Gastrocnemius medialis (tissue), 4 donors: ENCODE measurements at regions not wholly inside any gene's neighbourhood (a gene's known extent, or its start where the extent isn't known, plus 50 kb on each side); places are given as distances from the start of the nearest gene placed in this dataset.
"Not testable (repeated sequence)": the region's sequence is repeated elsewhere in the genome, so short reads cannot be mapped to it uniquely, and the experiment has no call there.

Experiments
- ATAC-seq, 2 donors: fragments of 150-250 bp; one replicate each; pipeline ENCODE4 v1.9.1; 2016
- DNase-seq, 2 donors: peaks; one replicate each; pipeline ENCODE4 v3.0.0-alpha.2; 2019
- H3K27ac ChIP-seq, 4 donors: fragments of 200-600 bp; sonication (generic); 1 replicate in 1 of 4; 2 replicates in 3 of 4; pipeline ENCODE4 v1.5.1; 2016 to 2018; ENCODE audit warnings: mild to moderate bottlenecking in 2 of 4, moderate library complexity in 1 of 4
- H3K27me3 ChIP-seq, 3 donors: fragments of 200-600 bp; sonication (generic) in 2 of 3; 1 replicate in 1 of 3; 2 replicates in 2 of 3; pipeline versions ENCODE4 v1.5.1 to v1.6.0; 2016 to 2019; ENCODE audit warnings: mild to moderate bottlenecking in 1 of 3, moderate library complexity in 1 of 3
- H3K36me3 ChIP-seq, 2 donors: fragments of 200-600 bp; sonication (generic) in 1 of 2; one replicate each; pipeline ENCODE4 v1.5.1; 2017 to 2018
- H3K4me1 ChIP-seq, 2 donors: fragments of 200-600 bp; sonication (generic) in 1 of 2; one replicate each; pipeline ENCODE4 v1.5.1; 2016 to 2017; ENCODE audit warnings: mild to moderate bottlenecking in 2 of 2
- H3K4me3 ChIP-seq, 4 donors: fragments of 200-600 bp; sonication (generic) in 3 of 4; 1 replicate in 1 of 4; 2 replicates in 3 of 4; pipeline ENCODE4 v1.5.1; 2016 to 2019; ENCODE audit warnings: mild to moderate bottlenecking in 2 of 4
- H3K9me3 ChIP-seq, 3 donors: fragments of 200-600 bp; sonication (generic) in 2 of 3; 1 replicate in 1 of 3; 2 replicates in 2 of 3; pipeline ENCODE4 v1.5.1; 2016 to 2019
- CTCF ChIP-seq, 5 experiments: fragments of 450-650 bp in 3 of 5; fragments of 200-600 bp in 2 of 5; sonication (generic) in 2 of 5; IDR thresholded peaks in 4 of 5; conservative IDR thresholded peaks in 1 of 5; 1 replicate in 4 of 5; 2 replicates in 1 of 5; pipeline ENCODE4 v1.5.1; 2016 to 2019; ENCODE audit warnings: antibody characterized with exemption in 5 of 5, mild to moderate bottlenecking in 3 of 5, moderate library complexity in 3 of 5
- POLR2A ChIP-seq, 2 donors: fragments of 450-650 bp; IDR thresholded peaks; one replicate each; pipeline ENCODE4 v1.6.1; 2017; ENCODE audit warnings: antibody characterized with exemption in 2 of 2, mild to moderate bottlenecking in 2 of 2, moderate library complexity in 2 of 2
- in situ Hi-C, 4 donors: fragments of 200-750 bp; cut with MboI; loops; one replicate each; pipeline versions ENCODE4 v1.15.0 to v1.8.0; 2017; ENCODE audit warnings: low sequenced_read_pairs in 4 of 4
- intact Hi-C: fragments of 100-400 bp; cut with DNase I; formaldehyde crosslinking; loops from one replicate; pipeline ENCODE4 v1.15.1; 2023; ENCODE audit warnings: low total_unique reads

- in situ Hi-C loops (no loop called here), intact Hi-C loops (no loop called here)
- no peak for DNase-seq
- H3K4me3 ChIP-seq = no peak overlapping the region
- ATAC-seq = no peak
- H3K36me3 ChIP-seq = no peaks in the 10 kb centered on the region
- no peaks in the 10 kb centered on the region for H3K4me1 ChIP-seq
- H3K9me3 ChIP-seq = no peaks in the 10 kb centered on the region
- no peaks in the 10 kb centered on the region for H3K27me3 ChIP-seq
- TF ChIP-seq CTCF (IDR thresholded peaks at IDR 0.05 in 4 of 5, conservative IDR thresholded peaks at IDR 0.05 in 1 of 5) (no peak), POLR2A (IDR thresholded peaks at IDR 0.05) (no peak)
- no peak overlapping the region for H3K27ac ChIP-seq
These were observed 97.8 kb upstream of the MPP7 start for GRCh38 chr10:28400681-28401080.

GRCh38 chr10:28402611-28403073, 99.8 kb upstream of the MPP7 start:
- H3K27ac ChIP-seq, intact Hi-C loops, H3K4me1 ChIP-seq, H3K4me3 ChIP-seq, in situ Hi-C loops, ATAC-seq, H3K27me3 ChIP-seq, H3K36me3 ChIP-seq, DNase-seq, H3K9me3 ChIP-seq: not testable (repeated sequence)

DNA sequence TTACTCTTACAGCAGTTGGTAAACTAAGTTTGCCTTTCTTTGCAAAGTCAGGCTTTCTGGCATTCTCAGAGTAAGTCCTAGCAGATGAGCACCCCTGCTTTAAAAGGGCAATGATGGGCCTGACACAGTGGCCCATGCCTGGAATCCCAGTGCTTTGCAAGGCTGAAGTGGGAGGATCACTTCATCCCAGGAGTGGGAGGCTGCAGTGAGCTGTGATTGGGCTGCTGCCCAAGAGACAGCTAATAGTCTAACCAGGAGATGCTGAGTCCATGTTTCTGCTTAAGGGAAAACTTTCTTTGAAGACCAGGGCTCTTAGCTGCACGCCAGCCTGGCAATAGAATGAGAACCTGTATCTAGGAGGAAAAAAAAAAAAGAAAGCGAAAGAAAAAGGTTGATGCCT, 100.2 kb upstream of the MPP7 start:
- no peak for ATAC-seq

GRCh38 chr10:28408237-28408777, 105.4 kb upstream of the MPP7 start:
- H3K27ac ChIP-seq = no peak overlapping the region
- in situ Hi-C loops (no loop called here), intact Hi-C loops (no loop called here)
- DNase-seq (no peak), ATAC-seq (no peak)
- no peaks in the 10 kb centered on the region for H3K36me3 ChIP-seq
- peaks cover 0 to 4% (median 0%) of the 10 kb centered on the region in 3 donors for H3K27me3 ChIP-seq
- no peaks in the 10 kb centered on the region for H3K4me1 ChIP-seq
- TF ChIP-seq POLR2A (IDR thresholded peaks at IDR 0.05) (no peak), CTCF (IDR thresholded peaks at IDR 0.05 in 4 of 5, conservative IDR thresholded peaks at IDR 0.05 in 1 of 5) (no peak)
- H3K4me3 ChIP-seq = no peak overlapping the region
- no peaks in the 10 kb centered on the region for H3K9me3 ChIP-seq

More for the DNA sequence above, 100.2 kb upstream of the MPP7 start:
- Histone ChIP-seq H3K27ac (no peak overlapping the region), H3K4me3 (no peak overlapping the region), H3K36me3 (no peaks in the 10 kb centered on the region), H3K27me3 (no peaks in the 10 kb centered on the region), H3K9me3 (no peaks in the 10 kb centered on the region), H3K4me1 (no peaks in the 10 kb centered on the region)
- TF ChIP-seq POLR2A (IDR thresholded peaks at IDR 0.05) = no peak
- TF ChIP-seq CTCF (IDR thresholded peaks at IDR 0.05 in 4 of 5, conservative IDR thresholded peaks at IDR 0.05 in 1 of 5) = no peak
- in situ Hi-C loops (no loop called here), intact Hi-C loops (no loop called here)
- no peak for DNase-seq

- H3K36me3 ChIP-seq = no peaks in the 10 kb centered on the region
- no peaks in the 10 kb centered on the region for H3K4me1 ChIP-seq
- in situ Hi-C loops (no loop called here), intact Hi-C loops (no loop called here)
- DNase-seq = no peak
- no peak for TF ChIP-seq POLR2A (IDR thresholded peaks at IDR 0.05)
- no peak for TF ChIP-seq CTCF (IDR thresholded peaks at IDR 0.05 in 4 of 5, conservative IDR thresholded peaks at IDR 0.05 in 1 of 5)
- no peak for ATAC-seq
- H3K4me3 ChIP-seq = no peak overlapping the region
- H3K27me3 ChIP-seq = peaks cover 0 to 4% (median 0%) of the 10 kb centered on the region in 3 donors
- no peaks in the 10 kb centered on the region for H3K9me3 ChIP-seq
- H3K27ac ChIP-seq = no peak overlapping the region
These were observed 107.7 kb upstream of the MPP7 start for GRCh38 chr10:28410420-28411135.
